Retinal pigment epithelial cell (primary cell): ENCODE measurements at regions not wholly inside any gene's neighbourhood (a gene's known extent, or its start where the extent isn't known, plus 50 kb on each side); places are given as distances from the start of the nearest gene placed in this dataset.

Experiments
- DNase-seq: peaks from one replicate; pipeline ENCODE4 v3.0.0-alpha.2; 2010; ENCODE audit warnings: low read depth
- H3K4me3 ChIP-seq: 2 replicates; pipeline ENCODE4 v1.5.1; 2011; ENCODE audit warnings: mild to moderate bottlenecking, low read length, control low read depth, moderate library complexity
- CTCF ChIP-seq: conservative IDR thresholded peaks from 2 replicates; pipeline ENCODE4 v1.5.1; 2011; ENCODE audit warnings: low read depth, low read length, control low read depth, inconsistent platforms

- no peak for DNase-seq
- H3K4me3 ChIP-seq, result no peak overlapping the region
- no peak for TF ChIP-seq CTCF
Measured at GRCh38 chr18:78627551-78628346, 351.9 kb upstream of the SALL3 start.

- TF ChIP-seq CTCF, result no peak
- no peak for DNase-seq
Measured at GRCh38 chr18:78629426-78629825, 350.2 kb upstream of the SALL3 start.

GRCh38 chr18:78630356-78630755 lies 349.3 kb upstream of the SALL3 start:
- DNase-seq, result no peak
- TF ChIP-seq CTCF, result no peak
- H3K4me3 ChIP-seq, result no peak overlapping the region

More at GRCh38 chr18:78629426-78629825, 350.2 kb upstream of the SALL3 start:
- H3K4me3 ChIP-seq, result no peak overlapping the region

GRCh38 chr18:78630981-78631510 lies 348.6 kb upstream of the SALL3 start:
- no peak for DNase-seq
- no peak for TF ChIP-seq CTCF
- H3K4me3 ChIP-seq, result no peak overlapping the region

GRCh38 chr18:78632111-78632541 lies 347.5 kb upstream of the SALL3 start:
- no peak for DNase-seq
- H3K4me3 ChIP-seq, result no peak overlapping the region
- no peak for TF ChIP-seq CTCF

GRCh38 chr18:78634061-78634696 lies 345.4 kb upstream of the SALL3 start:
- TF ChIP-seq CTCF, result no peak
- no peak overlapping the region for H3K4me3 ChIP-seq
- DNase-seq, result no peak
